HG03439 (cell line): ENCODE measurements at regions not wholly inside any gene's neighbourhood (a gene's known extent, or its start where the extent isn't known, plus 50 kb on each side); places are given as distances from the start of the nearest gene placed in this dataset.
A peak's percentile ranks its signal among the peaks of the same experiment; 100 is the strongest.

Experiments
- ATAC-seq: cut with Tn5 transposase; IDR thresholded peaks from one replicate; pipeline ENCODE4 v1.9.1; 2021; ENCODE audit warnings: mild to moderate bottlenecking, moderate library complexity; ENCODE audit not compliant: unreplicated experiment

GRCh38 chr9:103999375-104000062 is 94.6 kb upstream of the SMC2 start:
- ATAC-seq = no peak

GRCh38 chr9:104009826-104010225 is 84.3 kb upstream of the SMC2 start:
- ATAC-seq = no peak

- no peak for ATAC-seq
These were observed 72.0 kb upstream of the SMC2 start for GRCh38 chr9:104022083-104022482.

- ATAC-seq = no peak
These were observed 69.0 kb upstream of the SMC2 start for GRCh38 chr9:104025104-104025503.

GRCh38 chr9:104025945-104026344 is 68.2 kb upstream of the SMC2 start:
- no peak for ATAC-seq

- ATAC-seq = peak; percentile 73
These were observed 66.8 kb upstream of the SMC2 start for GRCh38 chr9:104027295-104027694.

GRCh38 chr9:104028827-104029226 is 65.3 kb upstream of the SMC2 start:
- peak; percentile 40 for ATAC-seq
